Sigmoid colon (tissue), 4 donors: ENCODE measurements at regions not wholly inside any gene's neighbourhood (a gene's known extent, or its start where the extent isn't known, plus 50 kb on each side); places are given as distances from the start of the nearest gene placed in this dataset.

Source experiments
- CTCF ChIP-seq, 4 experiments: fragments of 450-650 bp in 3 of 4; fragments of 200-600 bp in 1 of 4; IDR thresholded peaks; one replicate each; pipeline ENCODE4 v1.5.1; 2016 to 2019; ENCODE audit warnings: antibody characterized with exemption in 4 of 4, mild to moderate bottlenecking in 3 of 4, moderate library complexity in 2 of 4
- POLR2AphosphoS5 ChIP-seq, 4 donors: sonication (generic); formaldehyde crosslinking; IDR thresholded peaks; one replicate each; pipeline ENCODE4 v1.6.1; 2017; ENCODE audit warnings: antibody characterized with exemption in 4 of 4

DNA sequence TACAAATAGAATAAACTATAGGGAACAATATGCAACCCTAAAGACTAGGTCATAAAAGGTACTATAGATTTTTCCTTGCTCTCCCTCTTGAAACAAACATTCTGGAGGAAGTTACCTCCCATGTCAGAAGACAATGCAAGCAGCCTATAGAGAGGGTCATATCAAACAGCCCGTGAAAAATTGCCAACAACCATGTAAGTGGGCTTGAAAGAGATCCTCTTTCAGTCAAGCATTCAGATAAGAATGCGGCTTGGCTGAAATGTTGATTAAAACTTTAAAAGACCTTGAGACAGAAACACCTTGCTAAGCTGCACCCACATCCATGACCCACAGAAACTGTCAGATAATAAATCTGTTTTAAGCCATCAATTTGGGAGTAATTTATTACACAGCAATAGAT is 526.6 kb upstream of the GHITM start:
- TF ChIP-seq CTCF (IDR thresholded peaks at IDR 0.05) (no peak), POLR2AphosphoS5 (IDR thresholded peaks at IDR 0.05) (no peak)
